Tibial nerve (tissue), 3 donors: ENCODE measurements at regions not wholly inside any gene's neighbourhood (a gene's known extent, or its start where the extent isn't known, plus 50 kb on each side); places are given as distances from the start of the nearest gene placed in this dataset.

Source experiments
- CTCF ChIP-seq, 5 experiments: fragments of 200-600 bp in 3 of 5; fragments of 450-650 bp in 2 of 5; sonication (generic) in 3 of 5; IDR thresholded peaks; one replicate each; pipeline ENCODE4 v1.5.1; 2016 to 2019; ENCODE audit warnings: antibody characterized with exemption in 5 of 5, mild to moderate bottlenecking in 3 of 5, moderate library complexity in 2 of 5
- POLR2A ChIP-seq, 2 donors: fragments of 450-650 bp; IDR thresholded peaks; one replicate each; pipeline ENCODE4 v1.6.1; 2017; ENCODE audit warnings: antibody characterized with exemption in 2 of 2, mild to moderate bottlenecking in 2 of 2, moderate library complexity in 2 of 2

GRCh38 chr12:88683628-88684027 lies 103.4 kb upstream of the KITLG start:
- no peak for TF ChIP-seq CTCF (IDR thresholded peaks at IDR 0.05)
- TF ChIP-seq POLR2A (IDR thresholded peaks at IDR 0.05), result no peak
